A549 (cell line): ENCODE measurements at regions not wholly inside any gene's neighbourhood (a gene's known extent, or its start where the extent isn't known, plus 50 kb on each side); places are given as distances from the start of the nearest gene placed in this dataset.
"Not testable (repeated sequence)": the region's sequence is repeated elsewhere in the genome, so short reads cannot be mapped to it uniquely, and the experiment has no call there.

Experiments
- ATAC-seq, 2 experiments: fragments of 200-7000 bp in 1 of 2; fragments of >200 bp in 1 of 2; cut with Nextera tagmentation in 1 of 2; cut with Tn5 transposase in 1 of 2; 3 replicates each; pipeline versions ENCODE4 v1.8.0 to v1.9.1; 2018 to 2020; ENCODE audit warnings: mild to moderate bottlenecking in 1 of 2, moderate library complexity in 1 of 2
- CTCF ChIA-PET: fragments of 300-600 bp; sonication (Branson Sonifier 250); formaldehyde crosslinking; extraction: SDS; loops from one replicate; lab custom pipeline; 2021; ENCODE audit warnings: antibody characterized with exemption, inconsistent platforms; lab: Yijun Ruan, JAX
- POLR2A ChIA-PET: fragments of 350-600 bp; formaldehyde crosslinking; extraction: SDS; loops from one replicate; lab custom pipeline; 2021; ENCODE audit warnings: antibody characterized with exemption, inconsistent platforms; lab: Yijun Ruan, JAX
- DNase-seq, 2 experiments: peaks; one replicate each; pipeline versions ENCODE4 v3.0.0 to v3.0.0-alpha.2; 2011 to 2016; ENCODE audit warnings: low read depth in 1 of 2, low spot score in 1 of 2
- FAIRE-seq: peaks from 2 replicates; lab custom pipeline; 2011; peaks lifted over from hg19 to GRCh38; lab: Jason Lieb, UNC
- H3K27ac ChIP-seq, 2 experiments: fragments of >200 bp; sonication (Bioruptor Twin); formaldehyde crosslinking; 3 replicates each; pipeline ENCODE4 v1.5.1; 2016 to 2017
- H3K4me1 ChIP-seq: fragments of >200 bp; sonication (Bioruptor Twin); formaldehyde crosslinking; 3 replicates; pipeline ENCODE4 v1.6.1; 2016
- H3K4me2 ChIP-seq: fragments of >200 bp; sonication (Bioruptor Twin); formaldehyde crosslinking; 3 replicates; pipeline ENCODE4 v1.6.1; 2016
- H3K4me3 ChIP-seq: fragments of >200 bp; sonication (Bioruptor Twin); formaldehyde crosslinking; 3 replicates; pipeline ENCODE4 v1.5.1; 2016
- H3K9me3 ChIP-seq: fragments of >200 bp; sonication (Bioruptor Twin); formaldehyde crosslinking; 3 replicates; pipeline ENCODE4 v1.6.1; 2016
- ATOH8 ChIP-seq: fragments of 250-450 bp; sonication (Bioruptor Pico); IDR thresholded peaks from 2 replicates; pipeline ENCODE4 v1.5.0; 2020; ENCODE audit warnings: low read depth, mild to moderate bottlenecking, moderate library complexity
- BCL3 ChIP-seq: fragments of >200 bp; sonication (Bioruptor Twin); formaldehyde crosslinking; IDR thresholded peaks from 3 replicates; pipeline ENCODE4 v1.6.1; 2016
- CEBPB ChIP-seq, 2 experiments: fragments of >200 bp in 1 of 2; sonication (Bioruptor Twin) in 1 of 2; formaldehyde crosslinking in 1 of 2; IDR thresholded peaks; 2 replicates each; pipeline ENCODE4 v1.6.1; 2012 to 2016
- CTCF ChIP-seq: fragments of >200 bp; sonication (Bioruptor Twin); formaldehyde crosslinking; IDR thresholded peaks from 3 replicates; pipeline ENCODE4 v1.5.1; 2016
- ELK1 ChIP-seq: fragments of 150-350 bp; IDR thresholded peaks from 2 replicates; pipeline ENCODE4 v1.6.1; 2014; ENCODE audit warnings: low read depth, mild to moderate bottlenecking, low read length
- EP300 ChIP-seq, 2 experiments: fragments of >200 bp; sonication (Bioruptor Twin); formaldehyde crosslinking; IDR thresholded peaks; 2 replicates in 1 of 2; 3 replicates in 1 of 2; pipeline ENCODE4 v1.6.1; 2016 to 2017
- FOSB ChIP-seq: fragments of 250-450 bp; sonication (Bioruptor Pico); IDR thresholded peaks from 2 replicates; pipeline ENCODE4 v1.5.0; 2020; ENCODE audit warnings: mild to moderate bottlenecking, moderate library complexity
- FOSL2 ChIP-seq, 2 experiments: fragments of 450-650 bp in 1 of 2; fragments of >200 bp in 1 of 2; sonication (Bioruptor Twin) in 1 of 2; formaldehyde crosslinking; IDR thresholded peaks; 2 replicates each; pipeline versions ENCODE4 v1.5.0 to v1.6.1; 2016 to 2020; ENCODE audit warnings: mild to moderate bottlenecking in 1 of 2, moderate library complexity in 1 of 2
- HEYL ChIP-seq: fragments of 250-450 bp; sonication (Bioruptor Pico); IDR thresholded peaks from 2 replicates; pipeline ENCODE4 v1.8.0; 2021; ENCODE audit warnings: mild to moderate bottlenecking, moderate library complexity
- JUN ChIP-seq, 2 experiments: fragments of >200 bp; sonication (Bioruptor Twin); formaldehyde crosslinking; IDR thresholded peaks; 2 replicates in 1 of 2; 3 replicates in 1 of 2; pipeline ENCODE4 v1.6.1; 2016 to 2017
- KDM5A ChIP-seq: fragments of 200-600 bp; sonication (generic); IDR thresholded peaks from 2 replicates; pipeline ENCODE4 v1.6.1; 2016; ENCODE audit warnings: antibody characterized with exemption, mild to moderate bottlenecking
- MYC ChIP-seq: IDR thresholded peaks from 2 replicates; pipeline ENCODE4 v1.6.1; 2012; ENCODE audit warnings: mild to moderate bottlenecking, inconsistent platforms, low read length, improper control_type of control experiment, borderline replicate concordance
- NFE2L2 ChIP-seq: fragments of 150-350 bp; conservative IDR thresholded peaks from 2 replicates; pipeline ENCODE4 v1.6.1; 2014; ENCODE audit warnings: low read length
- POLR2A ChIP-seq: IDR thresholded peaks from 2 replicates; pipeline ENCODE4 v1.6.1; 2012; ENCODE audit warnings: mild to moderate bottlenecking, low read length
- RAD21 ChIP-seq, 2 experiments: fragments of >200 bp in 1 of 2; sonication (Bioruptor Twin) in 1 of 2; formaldehyde crosslinking in 1 of 2; IDR thresholded peaks in 1 of 2; conservative IDR thresholded peaks in 1 of 2; 2 replicates in 1 of 2; 3 replicates in 1 of 2; pipeline ENCODE4 v1.6.1; 2012 to 2018; ENCODE audit warnings: inconsistent platforms in 1 of 2
- RARB ChIP-seq: fragments of 250-450 bp; sonication (Bioruptor Pico); IDR thresholded peaks from 2 replicates; pipeline ENCODE4 v1.8.0; 2021; ENCODE audit warnings: mild to moderate bottlenecking, moderate library complexity
- RCOR1 ChIP-seq: fragments of 150-350 bp; IDR thresholded peaks from 2 replicates; pipeline ENCODE4 v1.6.1; 2014; ENCODE audit warnings: antibody characterized with exemption, low read length, low read depth
- REST ChIP-seq: fragments of 200-600 bp; sonication (generic); IDR thresholded peaks from 2 replicates; pipeline ENCODE4 v1.6.1; 2016; ENCODE audit warnings: antibody characterized with exemption, mild to moderate bottlenecking, moderate library complexity
- ZC3H11A ChIP-seq: fragments of 450-650 bp; IDR thresholded peaks from 2 replicates; pipeline ENCODE4 v1.6.1; 2014; ENCODE audit warnings: antibody characterized with exemption, mild to moderate bottlenecking
- WGBS: methylation state at CpG from one replicate; pipeline ENCODE4 v1.1.6; 2017; ENCODE audit errors: missing lambda C conversion rate; 5-methylcytosine and 5-hydroxymethylcytosine counted together

GRCh38 chr13:111630406-111630805, 310.0 kb downstream of the TEX29 start:
- Histone ChIP-seq H3K27ac (no peak overlapping the region), H3K4me2 (no peak overlapping the region), H3K4me1 (no peaks in the 10 kb centered on the region), H3K4me3 (no peak overlapping the region), H3K9me3 (no peaks in the 10 kb centered on the region)
- FAIRE-seq (no peak), DNase-seq (no peak), ATAC-seq (no peak)
- POLR2A ChIA-PET: no interaction called here
- TF ChIP-seq JUN (IDR thresholded peaks at IDR 0.05) (no peak), HEYL (CRISPR knock-in tag) (no peak), REST (no peak), ATOH8 (CRISPR knock-in tag) (no peak), RAD21 (conservative IDR thresholded peaks at IDR 0.05 in 1 of 2, IDR thresholded peaks at IDR 0.05 in 1 of 2) (no peak), BCL3 (no peak), KDM5A (no peak), EP300 (IDR thresholded peaks at IDR 0.05) (no peak), RCOR1 (no peak)
- 26% methylated on average over 9 of the region's 11 CpGs for WGBS
- CTCF ChIA-PET: no interaction called here

GRCh38 chr13:111631271-111631670, 310.8 kb downstream of the TEX29 start:
- H3K4me3 ChIP-seq, H3K4me2 ChIP-seq, H3K4me1 ChIP-seq, FAIRE-seq, CTCF ChIA-PET, H3K9me3 ChIP-seq, DNase-seq, H3K27ac ChIP-seq, POLR2A ChIA-PET, ATAC-seq: not testable (repeated sequence)
- WGBS: 0% methylated on average over 1 of the region's 5 CpGs

- no peak overlapping the region for H3K27ac ChIP-seq
- H3K4me1 ChIP-seq: no peaks in the 10 kb centered on the region
- H3K4me2 ChIP-seq: no peak overlapping the region
- no peak overlapping the region for H3K4me3 ChIP-seq
- FAIRE-seq: no peak
- H3K9me3 ChIP-seq: no peaks in the 10 kb centered on the region
- ChIA-PET CTCF (no interaction called here), POLR2A (no interaction called here)
- TF ChIP-seq RARB (CRISPR knock-in tag): no peak
- no peak for TF ChIP-seq BCL3
- no peak for TF ChIP-seq ATOH8 (CRISPR knock-in tag)
- TF ChIP-seq FOSB: no peak
- TF ChIP-seq NFE2L2: no peak
- no peak for TF ChIP-seq ZC3H11A
- TF ChIP-seq HEYL (CRISPR knock-in tag): no peak
- TF ChIP-seq ELK1: no peak
- no peak for TF ChIP-seq CTCF
- no peak for TF ChIP-seq CEBPB (IDR thresholded peaks at IDR 0.05)
- no peak for TF ChIP-seq MYC
- no peak for TF ChIP-seq FOSL2 (IDR thresholded peaks at IDR 0.05)
- TF ChIP-seq FOSL2 (CRISPR knock-in tag; IDR thresholded peaks at IDR 0.05): no peak
- TF ChIP-seq POLR2A: no peak
- WGBS: 8% methylated on average over 9 of the region's 9 CpGs
- no peak for DNase-seq
- no peak for ATAC-seq
Measured at GRCh38 chr13:111632906-111633305, 312.5 kb downstream of the TEX29 start.
